Type B pancreatic cell (in vitro differentiated cells): ENCODE measurements at regions not wholly inside any gene's neighbourhood (a gene's known extent, or its start where the extent isn't known, plus 50 kb on each side); places are given as distances from the start of the nearest gene placed in this dataset.

ENCODE experiments used
- DNase-seq: peaks from one replicate; pipeline ENCODE4 v3.0.0; 2021; ENCODE audit warnings: mixed read lengths; ENCODE audit not compliant: unreplicated experiment; ENCODE audit errors: extremely low spot score
- H3K27ac Mint-ChIP-seq: 2 replicates; pipeline ENCODE4 v1.8.0; 2021; ENCODE audit warnings: mild to moderate bottlenecking, mixed read lengths
- H3K27me3 Mint-ChIP-seq: 2 replicates; pipeline ENCODE4 v1.8.0; 2021; ENCODE audit warnings: mixed read lengths
- H3K36me3 Mint-ChIP-seq: 2 replicates; pipeline ENCODE4 v1.8.0; 2021; ENCODE audit warnings: mixed read lengths
- H3K4me1 Mint-ChIP-seq: one replicate; pipeline ENCODE4 v1.8.0; 2021; ENCODE audit warnings: mixed read lengths; ENCODE audit not compliant: unreplicated experiment
- H3K4me3 Mint-ChIP-seq: 2 replicates; pipeline ENCODE4 v1.8.0; 2021; ENCODE audit warnings: mild to moderate bottlenecking, mixed read lengths
- H3K9me3 Mint-ChIP-seq: 2 replicates; pipeline ENCODE4 v1.8.0; 2021; ENCODE audit warnings: mixed read lengths
- TF ChIP-seq, protein P1 (sequence below): fragments of 200-600 bp; sonication (generic); conservative IDR thresholded peaks from 2 replicates; pipeline ENCODE4 v1.5.0; 2021; ENCODE audit warnings: antibody characterized with exemption, mild to moderate bottlenecking

DNA sequence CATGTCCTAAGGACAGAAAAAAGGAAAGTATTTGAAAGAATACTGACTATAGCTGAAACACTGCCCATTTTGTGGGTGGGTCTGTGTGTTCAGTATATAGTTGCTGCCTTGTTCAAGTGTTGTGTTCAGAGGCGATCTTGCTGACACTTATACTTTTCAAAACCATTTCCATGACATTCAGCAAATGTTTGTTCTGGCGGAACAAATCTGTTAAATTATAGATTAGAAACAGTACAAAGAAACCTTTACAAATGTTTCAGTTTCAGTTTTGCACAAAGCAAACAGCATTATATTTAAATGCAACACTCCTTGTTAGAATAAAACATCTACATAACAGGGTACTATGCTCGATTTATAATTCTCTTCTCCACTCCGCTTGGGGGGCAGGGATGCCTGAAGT is 2276.3 kb downstream of the MAT2B start:
- Mint-ChIP-seq H3K4me1 (peaks cover 20% of the 10 kb centered on the region), H3K4me3 (no peak overlapping the region), H3K9me3 (no peaks in the 10 kb centered on the region), H3K27ac (no peak overlapping the region), H3K36me3 (no peaks in the 10 kb centered on the region), H3K27me3 (no peaks in the 10 kb centered on the region)
- TF ChIP-seq, protein P1, sequence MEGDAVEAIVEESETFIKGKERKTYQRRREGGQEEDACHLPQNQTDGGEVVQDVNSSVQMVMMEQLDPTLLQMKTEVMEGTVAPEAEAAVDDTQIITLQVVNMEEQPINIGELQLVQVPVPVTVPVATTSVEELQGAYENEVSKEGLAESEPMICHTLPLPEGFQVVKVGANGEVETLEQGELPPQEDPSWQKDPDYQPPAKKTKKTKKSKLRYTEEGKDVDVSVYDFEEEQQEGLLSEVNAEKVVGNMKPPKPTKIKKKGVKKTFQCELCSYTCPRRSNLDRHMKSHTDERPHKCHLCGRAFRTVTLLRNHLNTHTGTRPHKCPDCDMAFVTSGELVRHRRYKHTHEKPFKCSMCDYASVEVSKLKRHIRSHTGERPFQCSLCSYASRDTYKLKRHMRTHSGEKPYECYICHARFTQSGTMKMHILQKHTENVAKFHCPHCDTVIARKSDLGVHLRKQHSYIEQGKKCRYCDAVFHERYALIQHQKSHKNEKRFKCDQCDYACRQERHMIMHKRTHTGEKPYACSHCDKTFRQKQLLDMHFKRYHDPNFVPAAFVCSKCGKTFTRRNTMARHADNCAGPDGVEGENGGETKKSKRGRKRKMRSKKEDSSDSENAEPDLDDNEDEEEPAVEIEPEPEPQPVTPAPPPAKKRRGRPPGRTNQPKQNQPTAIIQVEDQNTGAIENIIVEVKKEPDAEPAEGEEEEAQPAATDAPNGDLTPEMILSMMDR: no peak
- no peak for DNase-seq

- TF ChIP-seq, protein P1: no peak
- H3K9me3 Mint-ChIP-seq: no peaks in the 10 kb centered on the region
- H3K36me3 Mint-ChIP-seq: no peaks in the 10 kb centered on the region
- H3K4me1 Mint-ChIP-seq: peaks cover 20% of the 10 kb centered on the region
- no peak overlapping the region for H3K27ac Mint-ChIP-seq
- H3K27me3 Mint-ChIP-seq: no peaks in the 10 kb centered on the region
- DNase-seq: no peak
- H3K4me3 Mint-ChIP-seq: no peak overlapping the region
These were observed 2277.6 kb downstream of the MAT2B start for GRCh38 chr5:165783024-165783423.

DNA sequence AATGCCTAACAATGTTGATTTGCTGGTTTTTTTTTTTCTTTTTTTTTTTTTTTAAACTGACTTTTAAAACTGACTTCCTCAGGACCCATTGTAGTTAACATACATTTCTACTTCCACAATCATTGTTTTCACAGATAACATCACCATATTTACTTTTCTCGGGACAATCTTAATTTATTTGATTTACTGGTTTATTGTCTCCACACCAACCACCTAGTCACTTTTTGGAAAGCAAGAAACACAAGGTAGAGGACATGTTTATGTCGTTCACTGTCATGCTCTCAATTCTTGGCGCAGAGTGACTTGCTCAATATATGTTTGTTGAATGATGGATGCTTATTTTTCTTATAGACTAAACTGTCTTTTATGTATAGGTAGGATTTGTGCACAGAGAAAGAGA is 2280.7 kb downstream of the MAT2B start:
- Mint-ChIP-seq H3K4me1 (peaks cover 10% of the 10 kb centered on the region), H3K27ac (no peak overlapping the region), H3K36me3 (no peaks in the 10 kb centered on the region), H3K27me3 (no peaks in the 10 kb centered on the region), H3K9me3 (no peaks in the 10 kb centered on the region), H3K4me3 (no peak overlapping the region)
- no peak for DNase-seq
- TF ChIP-seq, protein P1: no peak

DNA sequence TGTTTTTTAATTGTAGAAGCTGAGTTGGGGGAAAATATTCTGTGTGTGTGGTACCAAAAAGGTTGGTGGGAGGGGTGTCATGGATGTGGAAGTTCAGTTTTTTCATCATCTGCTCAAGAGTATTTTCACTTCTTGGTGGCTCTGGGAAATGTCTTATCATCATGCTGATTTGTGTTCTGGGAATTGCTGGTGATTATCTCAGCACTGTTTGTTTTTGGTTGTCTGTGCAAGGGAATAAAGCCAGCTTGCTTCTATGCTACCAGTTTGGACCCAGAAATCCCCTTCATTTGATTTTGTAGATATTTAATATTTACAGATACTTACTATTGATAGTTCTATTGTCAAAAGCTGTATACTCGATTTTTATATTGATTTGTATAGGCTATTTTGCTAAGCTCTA is 2289.7 kb downstream of the MAT2B start:
- H3K4me3 Mint-ChIP-seq: no peak overlapping the region
- TF ChIP-seq, protein P1: no peak
- H3K4me1 Mint-ChIP-seq: no peaks in the 10 kb centered on the region

DNA sequence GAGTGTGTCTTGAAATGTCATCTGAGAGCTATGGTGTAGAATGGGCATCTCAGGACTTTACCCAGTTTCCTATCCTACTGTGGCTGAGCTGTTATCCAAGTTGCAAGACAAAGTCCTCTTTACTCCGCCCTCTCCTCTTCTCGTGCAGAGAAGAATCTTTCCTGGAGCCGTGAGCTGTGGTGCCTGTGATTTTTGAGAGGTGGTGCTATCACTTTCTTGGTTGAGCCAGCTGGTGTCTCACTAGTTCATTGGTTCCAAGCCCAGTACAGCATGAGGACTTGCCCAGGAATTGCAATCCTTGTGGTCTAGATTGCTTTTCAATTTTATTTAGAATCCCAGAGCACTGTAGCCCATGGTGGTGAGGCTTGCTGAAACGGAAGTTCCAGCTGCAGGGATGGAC is 2300.3 kb downstream of the MAT2B start:
- no peak for DNase-seq
- TF ChIP-seq, protein P1: no peak
- Mint-ChIP-seq H3K9me3 (no peaks in the 10 kb centered on the region), H3K36me3 (no peaks in the 10 kb centered on the region), H3K27me3 (no peaks in the 10 kb centered on the region), H3K27ac (no peak overlapping the region), H3K4me1 (no peaks in the 10 kb centered on the region), H3K4me3 (no peak overlapping the region)

More for the DNA sequence above, 2289.7 kb downstream of the MAT2B start:
- Mint-ChIP-seq H3K9me3 (peaks cover 12% of the 10 kb centered on the region), H3K27ac (no peak overlapping the region), H3K27me3 (no peaks in the 10 kb centered on the region), H3K36me3 (no peaks in the 10 kb centered on the region)
- no peak for DNase-seq

- Mint-ChIP-seq H3K4me1 (no peaks in the 10 kb centered on the region), H3K4me3 (no peak overlapping the region), H3K27me3 (no peaks in the 10 kb centered on the region), H3K27ac (no peak overlapping the region), H3K9me3 (no peaks in the 10 kb centered on the region), H3K36me3 (no peaks in the 10 kb centered on the region)
- no peak for DNase-seq
- TF ChIP-seq, protein P1: no peak
These were observed 2302.9 kb downstream of the MAT2B start for GRCh38 chr5:165808335-165808734.
